MG63 (cell line): ENCODE measurements at regions not wholly inside any gene's neighbourhood (a gene's known extent, or its start where the extent isn't known, plus 50 kb on each side); places are given as distances from the start of the nearest gene placed in this dataset.
A peak's percentile ranks its signal among the peaks of the same experiment; 100 is the strongest.
"Not testable (repeated sequence)": the region's sequence is repeated elsewhere in the genome, so short reads cannot be mapped to it uniquely, and the experiment has no call there.

Experiments
- DNase-seq: peaks from one replicate; pipeline ENCODE4 v3.0.0-alpha.2; 2020
- H3K27me3 ChIP-seq: fragments of 250-450 bp; sonication (Bioruptor Pico); 2 replicates; pipeline ENCODE4 v1.5.1; 2020; ENCODE audit warnings: mild to moderate bottlenecking, moderate library complexity
- H3K36me3 ChIP-seq: fragments of 250-450 bp; sonication (Bioruptor Pico); 2 replicates; pipeline ENCODE4 v1.5.1; 2020; ENCODE audit warnings: mild to moderate bottlenecking, moderate library complexity
- H3K4me3 ChIP-seq: fragments of 250-450 bp; sonication (Bioruptor Pico); 2 replicates; pipeline ENCODE4 v1.5.1; 2020; ENCODE audit warnings: mild to moderate bottlenecking, moderate library complexity
- H3K9me3 ChIP-seq: fragments of 250-450 bp; sonication (Bioruptor Pico); 2 replicates; pipeline ENCODE4 v1.5.1; 2020; ENCODE audit warnings: mild to moderate bottlenecking, moderate library complexity

- Histone ChIP-seq H3K9me3 (no peaks in the 10 kb centered on the region), H3K27me3 (no peaks in the 10 kb centered on the region), H3K36me3 (no peaks in the 10 kb centered on the region), H3K4me3 (no peak overlapping the region)
- peak; percentile 52 for DNase-seq
These were observed 547.8 kb upstream of the EPHA6 start for GRCh38 chr3:96266395-96267190.

GRCh38 chr3:96267577-96267976, 546.8 kb upstream of the EPHA6 start:
- no peaks in the 10 kb centered on the region for H3K27me3 ChIP-seq
- DNase-seq: no peak
- no peaks in the 10 kb centered on the region for H3K36me3 ChIP-seq
- H3K9me3 ChIP-seq: no peaks in the 10 kb centered on the region
- H3K4me3 ChIP-seq: no peak overlapping the region

- no peak for DNase-seq
- Histone ChIP-seq H3K27me3 (no peaks in the 10 kb centered on the region), H3K4me3 (no peak overlapping the region), H3K9me3 (0 out of 2 replicates have a peak, but pooled peaks cover 2% of the 10 kb centered on the region), H3K36me3 (no peaks in the 10 kb centered on the region)
These were observed 520.3 kb upstream of the EPHA6 start for GRCh38 chr3:96294143-96294542.

GRCh38 chr3:96300743-96301142, 513.7 kb upstream of the EPHA6 start:
- Histone ChIP-seq H3K36me3 (no peaks in the 10 kb centered on the region), H3K4me3 (no peak overlapping the region), H3K9me3 (0 out of 2 replicates have a peak, but pooled peaks cover 2% of the 10 kb centered on the region), H3K27me3 (no peaks in the 10 kb centered on the region)
- no peak for DNase-seq

GRCh38 chr3:96319166-96319565, 495.2 kb upstream of the EPHA6 start:
- H3K4me3 ChIP-seq: no peak overlapping the region

GRCh38 chr3:96324087-96324486, 490.3 kb upstream of the EPHA6 start:
- DNase-seq: no peak
- no peaks in the 10 kb centered on the region for H3K9me3 ChIP-seq
- no peaks in the 10 kb centered on the region for H3K36me3 ChIP-seq
- no peaks in the 10 kb centered on the region for H3K27me3 ChIP-seq
- H3K4me3 ChIP-seq: no peak overlapping the region

More at GRCh38 chr3:96319166-96319565, 495.2 kb upstream of the EPHA6 start:
- Histone ChIP-seq H3K36me3 (no peaks in the 10 kb centered on the region), H3K27me3 (no peaks in the 10 kb centered on the region), H3K9me3 (no peaks in the 10 kb centered on the region)
- no peak for DNase-seq

- no peaks in the 10 kb centered on the region for H3K27me3 ChIP-seq
- H3K36me3 ChIP-seq: no peaks in the 10 kb centered on the region
- no peak overlapping the region for H3K4me3 ChIP-seq
- DNase-seq: no peak
- no peaks in the 10 kb centered on the region for H3K9me3 ChIP-seq
These were observed 483.6 kb upstream of the EPHA6 start for GRCh38 chr3:96330795-96331194.

GRCh38 chr3:96331341-96331740, 483.1 kb upstream of the EPHA6 start:
- no peaks in the 10 kb centered on the region for H3K27me3 ChIP-seq
- no peaks in the 10 kb centered on the region for H3K36me3 ChIP-seq
- no peaks in the 10 kb centered on the region for H3K9me3 ChIP-seq
- no peak overlapping the region for H3K4me3 ChIP-seq
- DNase-seq: no peak

GRCh38 chr3:96334779-96335178, 479.6 kb upstream of the EPHA6 start:
- H3K9me3 ChIP-seq: no peaks in the 10 kb centered on the region
- no peak for DNase-seq
- H3K36me3 ChIP-seq: no peaks in the 10 kb centered on the region
- H3K27me3 ChIP-seq: no peaks in the 10 kb centered on the region
- no peak overlapping the region for H3K4me3 ChIP-seq

GRCh38 chr3:96347289-96347688, 467.1 kb upstream of the EPHA6 start:
- H3K27me3 ChIP-seq: no peaks in the 10 kb centered on the region
- no peaks in the 10 kb centered on the region for H3K36me3 ChIP-seq
- H3K9me3 ChIP-seq: peaks cover under 1% of the 10 kb centered on the region; the same call in 1 of the 2 replicates
- no peak overlapping the region for H3K4me3 ChIP-seq
- DNase-seq: no peak

GRCh38 chr3:96351598-96351997, 462.8 kb upstream of the EPHA6 start:
- H3K36me3 ChIP-seq, H3K9me3 ChIP-seq, H3K4me3 ChIP-seq, DNase-seq, H3K27me3 ChIP-seq: not testable (repeated sequence)

- peaks cover 9% of the 10 kb centered on the region for H3K9me3 ChIP-seq
- H3K27me3 ChIP-seq: no peaks in the 10 kb centered on the region
- H3K4me3 ChIP-seq: no peak overlapping the region
- no peak for DNase-seq
- no peaks in the 10 kb centered on the region for H3K36me3 ChIP-seq
These were observed 460.3 kb upstream of the EPHA6 start for GRCh38 chr3:96354106-96354505.

- Histone ChIP-seq H3K4me3 (no peak overlapping the region), H3K36me3 (no peaks in the 10 kb centered on the region), H3K27me3 (no peaks in the 10 kb centered on the region), H3K9me3 (peaks cover 9% of the 10 kb centered on the region)
- DNase-seq: peak; percentile 12
These were observed 459.7 kb upstream of the EPHA6 start for GRCh38 chr3:96354742-96355141.

GRCh38 chr3:96361241-96361640, 453.2 kb upstream of the EPHA6 start:
- no peak overlapping the region for H3K4me3 ChIP-seq
- no peaks in the 10 kb centered on the region for H3K9me3 ChIP-seq
- no peaks in the 10 kb centered on the region for H3K27me3 ChIP-seq
- no peak for DNase-seq
- H3K36me3 ChIP-seq: no peaks in the 10 kb centered on the region

- no peaks in the 10 kb centered on the region for H3K27me3 ChIP-seq
- H3K36me3 ChIP-seq: no peaks in the 10 kb centered on the region
- DNase-seq: no peak
- H3K9me3 ChIP-seq: no peaks in the 10 kb centered on the region
- no peak overlapping the region for H3K4me3 ChIP-seq
These were observed 443.8 kb upstream of the EPHA6 start for GRCh38 chr3:96370637-96371036.

- no peak overlapping the region for H3K4me3 ChIP-seq
- no peaks in the 10 kb centered on the region for H3K36me3 ChIP-seq
- no peaks in the 10 kb centered on the region for H3K9me3 ChIP-seq
- no peak for DNase-seq
- no peaks in the 10 kb centered on the region for H3K27me3 ChIP-seq
These were observed 404.2 kb upstream of the EPHA6 start for GRCh38 chr3:96410006-96410730.

- Histone ChIP-seq H3K27me3 (no peaks in the 10 kb centered on the region), H3K36me3 (no peaks in the 10 kb centered on the region), H3K9me3 (no peaks in the 10 kb centered on the region), H3K4me3 (no peak overlapping the region)
- DNase-seq: no peak
These were observed 397.7 kb upstream of the EPHA6 start for GRCh38 chr3:96416549-96417255.
